Uterus (tissue), 3 donors: ENCODE measurements at regions not wholly inside any gene's neighbourhood (a gene's known extent, or its start where the extent isn't known, plus 50 kb on each side); places are given as distances from the start of the nearest gene placed in this dataset.

Experiments
- DNase-seq, 2 donors: peaks; one replicate each; pipeline ENCODE4 v3.0.0-alpha.2; 2019 to 2020
- H3K27ac ChIP-seq, 2 donors: fragments of 200-600 bp; sonication (generic); 1 replicate in 1 of 2; 2 replicates in 1 of 2; pipeline ENCODE4 v1.5.1; 2016 to 2018
- H3K27me3 ChIP-seq, 2 donors: fragments of 200-600 bp; sonication (generic); one replicate each; pipeline ENCODE4 v1.5.1; 2018 to 2019; ENCODE audit warnings: control low read depth in 1 of 2
- H3K36me3 ChIP-seq, 2 donors: fragments of 200-600 bp; sonication (generic); one replicate each; pipeline ENCODE4 v1.5.1; 2019; ENCODE audit warnings: control low read depth in 1 of 2
- H3K4me1 ChIP-seq, 2 donors: fragments of 200-600 bp; sonication (generic); one replicate each; pipeline ENCODE4 v1.5.1; 2018 to 2019; ENCODE audit warnings: control low read depth in 1 of 2
- H3K4me3 ChIP-seq, 2 donors: fragments of 200-600 bp; sonication (generic); 1 replicate in 1 of 2; 2 replicates in 1 of 2; pipeline ENCODE4 v1.5.1; 2018 to 2019; ENCODE audit warnings: mild to moderate bottlenecking in 1 of 2
- H3K9me3 ChIP-seq, 2 donors: fragments of 200-600 bp; sonication (generic); one replicate each; pipeline ENCODE4 v1.5.1; 2019; ENCODE audit warnings: control low read depth in 1 of 2
- POLR2A ChIP-seq, 2 donors: fragments of 450-650 bp; IDR thresholded peaks; one replicate each; pipeline ENCODE4 v1.6.1; 2016; ENCODE audit warnings: antibody characterized with exemption in 2 of 2, mild to moderate bottlenecking in 1 of 2, moderate library complexity in 1 of 2
- intact Hi-C: fragments of 100-400 bp; cut with DNase I; formaldehyde crosslinking; loops from one replicate; pipeline ENCODE4 v1.15.1; 2023; ENCODE audit warnings: low total_unique reads
- TF ChIP-seq, protein P1 (sequence below), 4 experiments: fragments of 200-600 bp in 2 of 4; fragments of 450-650 bp in 2 of 4; sonication (generic) in 2 of 4; IDR thresholded peaks; one replicate each; pipeline ENCODE4 v1.5.1; 2016 to 2019; ENCODE audit warnings: antibody characterized with exemption in 4 of 4, mild to moderate bottlenecking in 2 of 4, moderate library complexity in 1 of 4
- donor health status: DM: yes; HTN: yes; CAD: no.

- H3K4me3 ChIP-seq, result no peak overlapping the region
- TF ChIP-seq, protein P1, sequence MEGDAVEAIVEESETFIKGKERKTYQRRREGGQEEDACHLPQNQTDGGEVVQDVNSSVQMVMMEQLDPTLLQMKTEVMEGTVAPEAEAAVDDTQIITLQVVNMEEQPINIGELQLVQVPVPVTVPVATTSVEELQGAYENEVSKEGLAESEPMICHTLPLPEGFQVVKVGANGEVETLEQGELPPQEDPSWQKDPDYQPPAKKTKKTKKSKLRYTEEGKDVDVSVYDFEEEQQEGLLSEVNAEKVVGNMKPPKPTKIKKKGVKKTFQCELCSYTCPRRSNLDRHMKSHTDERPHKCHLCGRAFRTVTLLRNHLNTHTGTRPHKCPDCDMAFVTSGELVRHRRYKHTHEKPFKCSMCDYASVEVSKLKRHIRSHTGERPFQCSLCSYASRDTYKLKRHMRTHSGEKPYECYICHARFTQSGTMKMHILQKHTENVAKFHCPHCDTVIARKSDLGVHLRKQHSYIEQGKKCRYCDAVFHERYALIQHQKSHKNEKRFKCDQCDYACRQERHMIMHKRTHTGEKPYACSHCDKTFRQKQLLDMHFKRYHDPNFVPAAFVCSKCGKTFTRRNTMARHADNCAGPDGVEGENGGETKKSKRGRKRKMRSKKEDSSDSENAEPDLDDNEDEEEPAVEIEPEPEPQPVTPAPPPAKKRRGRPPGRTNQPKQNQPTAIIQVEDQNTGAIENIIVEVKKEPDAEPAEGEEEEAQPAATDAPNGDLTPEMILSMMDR (IDR thresholded peaks at IDR 0.05), result no peak
- TF ChIP-seq POLR2A (IDR thresholded peaks at IDR 0.05), result no peak
- H3K27ac ChIP-seq, result no peak overlapping the region
Measured at GRCh38 chr18:55839343-55839742, 251.4 kb upstream of the TCF4 start.

DNA sequence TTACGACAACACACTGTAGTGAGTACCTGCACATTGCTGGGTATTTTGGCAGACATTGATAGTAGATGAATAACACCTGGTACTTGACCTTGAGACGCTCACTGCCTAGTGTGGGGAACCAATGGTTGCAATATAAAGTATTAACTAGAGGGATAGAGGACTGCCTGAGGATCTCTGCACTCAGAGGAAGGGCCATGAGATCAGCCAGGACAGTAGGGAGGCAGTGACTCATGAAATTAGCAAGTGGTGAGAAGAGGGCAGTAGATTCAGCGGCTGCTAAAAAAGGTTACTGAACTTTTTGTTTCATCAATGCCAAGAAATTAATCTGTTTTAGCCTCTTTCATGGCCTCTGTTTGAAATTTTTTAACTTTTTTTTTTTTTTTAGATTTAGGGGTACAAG lies 250.8 kb upstream of the TCF4 start:
- intact Hi-C loops, result no loop called here

More at GRCh38 chr18:55839343-55839742, 251.4 kb upstream of the TCF4 start:
- no peaks in the 10 kb centered on the region for H3K27me3 ChIP-seq
- DNase-seq, result no peak
- intact Hi-C loops, result no loop called here
- H3K9me3 ChIP-seq, result no peaks in the 10 kb centered on the region
- no peaks in the 10 kb centered on the region for H3K4me1 ChIP-seq
- no peaks in the 10 kb centered on the region for H3K36me3 ChIP-seq

GRCh38 chr18:55838319-55838718 lies 250.3 kb upstream of the TCF4 start:
- H3K27ac ChIP-seq, result no peak overlapping the region
- TF ChIP-seq, protein P1 (IDR thresholded peaks at IDR 0.05), result no peak
- no peak for TF ChIP-seq POLR2A (IDR thresholded peaks at IDR 0.05)
- intact Hi-C loops, result no loop called here
- no peaks in the 10 kb centered on the region for H3K27me3 ChIP-seq
- no peak overlapping the region for H3K4me3 ChIP-seq
- no peaks in the 10 kb centered on the region for H3K9me3 ChIP-seq
- DNase-seq, result no peak
- no peaks in the 10 kb centered on the region for H3K36me3 ChIP-seq
- no peaks in the 10 kb centered on the region for H3K4me1 ChIP-seq

More for the DNA sequence above, 250.8 kb upstream of the TCF4 start:
- Histone ChIP-seq H3K9me3 (no peaks in the 10 kb centered on the region), H3K4me1 (no peaks in the 10 kb centered on the region), H3K36me3 (no peaks in the 10 kb centered on the region), H3K27me3 (no peaks in the 10 kb centered on the region), H3K27ac (no peak overlapping the region), H3K4me3 (no peak overlapping the region)
- no peak for TF ChIP-seq POLR2A (IDR thresholded peaks at IDR 0.05)
- TF ChIP-seq, protein P1 (IDR thresholded peaks at IDR 0.05), result no peak
- no peak for DNase-seq

GRCh38 chr18:55833543-55833942 lies 245.6 kb upstream of the TCF4 start:
- no peaks in the 10 kb centered on the region for H3K4me1 ChIP-seq
- H3K27me3 ChIP-seq, result no peaks in the 10 kb centered on the region
- TF ChIP-seq POLR2A (IDR thresholded peaks at IDR 0.05), result no peak
- TF ChIP-seq, protein P1 (IDR thresholded peaks at IDR 0.05), result no peak
- H3K4me3 ChIP-seq, result no peak overlapping the region
- H3K27ac ChIP-seq, result no peak overlapping the region
- DNase-seq, result no peak
- intact Hi-C loops, result no loop called here
- H3K9me3 ChIP-seq, result no peaks in the 10 kb centered on the region
- H3K36me3 ChIP-seq, result no peaks in the 10 kb centered on the region

DNA sequence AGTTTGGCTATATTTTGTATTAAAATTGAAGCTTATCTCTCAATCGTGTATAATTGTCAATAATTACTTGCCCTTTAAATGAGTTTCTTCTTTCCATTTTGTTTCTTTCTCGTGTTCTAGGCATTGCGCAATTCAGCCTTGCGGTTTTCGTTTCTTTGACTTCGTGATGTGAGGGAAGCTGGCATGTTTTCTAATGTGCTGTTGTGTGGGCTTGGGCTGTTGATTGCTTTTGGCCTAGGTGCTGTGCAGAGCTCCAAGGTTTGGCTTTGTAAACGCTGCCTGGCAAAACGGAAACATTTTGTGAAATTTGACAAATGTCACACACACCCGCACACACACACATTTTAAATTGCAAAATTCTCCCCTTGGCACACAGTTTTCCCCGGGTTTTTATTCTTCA lies 242.6 kb upstream of the TCF4 start:
- intact Hi-C loops, result no loop called here
- Histone ChIP-seq H3K9me3 (no peaks in the 10 kb centered on the region), H3K36me3 (no peaks in the 10 kb centered on the region), H3K27me3 (no peaks in the 10 kb centered on the region), H3K4me1 (no peaks in the 10 kb centered on the region), H3K4me3 (no peak overlapping the region), H3K27ac (no peak overlapping the region)
- no peak for DNase-seq
- TF ChIP-seq POLR2A (IDR thresholded peaks at IDR 0.05), result no peak
- TF ChIP-seq, protein P1 (IDR thresholded peaks at IDR 0.05), result no peak
